ENCODE measurements at regions not wholly inside any gene's neighbourhood (a gene's known extent, or its start where the extent isn't known, plus 50 kb on each side); places are given as distances from the start of the nearest gene placed in this dataset.

DNA sequence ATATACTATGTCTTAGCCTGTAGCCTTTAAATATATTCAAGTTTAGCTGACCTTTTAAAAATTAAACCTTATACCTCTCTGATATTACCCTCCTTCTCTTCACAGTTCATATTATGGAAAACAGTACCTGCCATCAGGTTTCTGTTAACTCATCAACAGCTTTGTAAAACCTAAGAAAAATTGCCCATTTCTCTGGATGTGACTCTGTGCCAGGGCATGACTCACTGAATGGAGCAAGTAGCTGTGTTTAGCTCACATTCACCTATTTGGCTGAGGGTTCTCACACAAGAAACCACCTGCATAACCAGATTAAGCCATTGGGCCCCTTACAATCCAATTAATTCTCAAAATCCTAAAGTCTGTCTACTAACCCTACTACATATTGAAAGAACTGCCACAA lies 678.8 kb upstream of the MARCKS start:
- Histone ChIP-seq H3K4me2 (ENCODE audit: low read depth, low read length, poor library complexity, severe bottlenecking) (no peak overlapping the region), H3K27me3 (ENCODE audit: low read length) (no peaks in the 10 kb centered on the region), H3K27ac (ENCODE audit: low read length) (no peak overlapping the region), H3K9me2 (replicated peaks; ENCODE audit: insufficient read depth, low read length) (no peaks in the 10 kb centered on the region), H3K4me3 (ENCODE audit: low read length) (no peak overlapping the region), H3K79me2 (ENCODE audit: low read length) (no peaks in the 10 kb centered on the region), H2AFZ (ENCODE audit: low read length) (no peak overlapping the region), H3K4me1 (ENCODE audit: low read length) (no peaks in the 10 kb centered on the region), H3K9me3 (ENCODE audit: low read length) (no peaks in the 10 kb centered on the region), H4K20me1 (ENCODE audit: insufficient read depth, low read depth, low read length) (no peaks in the 10 kb centered on the region), H3K9ac (ENCODE audit: low read length) (no peak overlapping the region), H3K36me3 (ENCODE audit: insufficient read depth, low read length) (no peaks in the 10 kb centered on the region)
- no peak for DNase-seq

DNA sequence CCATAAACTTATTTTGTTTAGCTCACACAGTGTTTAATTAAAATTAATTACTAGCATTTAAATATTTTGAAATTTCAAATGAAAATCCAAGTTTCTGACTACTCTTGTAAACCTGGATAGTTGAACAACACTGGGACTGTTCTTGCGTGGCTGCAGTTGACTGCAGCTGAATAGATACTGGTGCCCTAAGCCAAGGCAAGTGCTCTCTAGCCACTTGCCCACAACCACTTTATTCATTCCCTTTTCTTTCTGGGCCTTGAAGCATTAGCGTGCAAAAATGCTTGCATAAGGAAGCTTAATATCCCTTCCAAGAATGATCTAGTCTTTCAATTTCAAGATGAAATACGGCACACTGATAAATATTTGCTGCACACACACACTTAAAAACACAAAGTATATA lies 676.0 kb upstream of the MARCKS start:
- no peak overlapping the region for H3K9ac ChIP-seq (ENCODE audit: low read length)
- H3K4me3 ChIP-seq (ENCODE audit: low read length), result no peak overlapping the region
- H3K36me3 ChIP-seq (ENCODE audit: insufficient read depth, low read length), result no peaks in the 10 kb centered on the region
- H3K4me2 ChIP-seq (ENCODE audit: low read depth, low read length, poor library complexity, severe bottlenecking), result no peak overlapping the region
- no peaks in the 10 kb centered on the region for H3K9me3 ChIP-seq (ENCODE audit: low read length)
- no peak overlapping the region for H2AFZ ChIP-seq (ENCODE audit: low read length)
- H4K20me1 ChIP-seq (ENCODE audit: insufficient read depth, low read depth, low read length), result no peaks in the 10 kb centered on the region
- no peaks in the 10 kb centered on the region for H3K27me3 ChIP-seq (ENCODE audit: low read length)
- H3K79me2 ChIP-seq (ENCODE audit: low read length), result no peaks in the 10 kb centered on the region
- no peaks in the 10 kb centered on the region for H3K4me1 ChIP-seq (ENCODE audit: low read length)
- H3K9me2 ChIP-seq (replicated peaks; ENCODE audit: insufficient read depth, low read length), result no peaks in the 10 kb centered on the region
- H3K27ac ChIP-seq (ENCODE audit: low read length), result no peak overlapping the region
- no peak for DNase-seq

DNA sequence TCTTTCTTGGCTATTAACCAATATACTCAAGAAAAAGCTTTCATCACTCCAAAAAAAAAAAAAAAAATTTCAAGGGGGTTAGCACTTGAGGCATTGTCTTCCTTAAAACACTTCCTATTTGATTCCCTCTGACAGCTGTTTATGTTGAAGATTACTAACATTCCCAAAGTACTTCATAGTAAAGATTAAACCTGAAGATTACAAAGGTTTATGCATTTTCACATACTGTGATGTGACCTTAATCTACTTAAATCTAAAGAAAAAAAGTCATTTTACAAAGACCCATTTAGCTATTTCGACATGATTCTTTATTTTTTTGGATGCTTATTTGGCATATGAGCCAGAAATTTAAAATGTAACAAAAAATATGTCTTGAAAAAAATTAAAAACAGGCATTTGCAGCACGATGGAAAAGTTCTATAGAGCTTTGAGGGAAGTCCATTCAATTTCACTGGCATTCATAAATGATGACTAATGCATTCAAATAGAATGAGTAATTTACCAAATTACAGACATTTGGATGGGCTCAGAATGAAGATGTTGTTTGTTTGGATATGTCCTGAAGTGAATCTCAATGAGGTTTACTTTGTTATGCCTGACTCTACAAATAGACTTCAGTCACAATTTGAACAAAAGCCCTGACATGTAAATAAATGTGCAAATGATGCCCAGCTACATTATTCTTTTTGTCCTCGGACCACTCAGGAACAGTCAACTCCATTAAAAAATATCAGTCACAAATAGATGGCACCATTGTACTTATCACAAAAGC lies 674.6 kb upstream of the MARCKS start:
- H3K4me2 ChIP-seq (ENCODE audit: low read depth, low read length, poor library complexity, severe bottlenecking), result no peak overlapping the region

DNA sequence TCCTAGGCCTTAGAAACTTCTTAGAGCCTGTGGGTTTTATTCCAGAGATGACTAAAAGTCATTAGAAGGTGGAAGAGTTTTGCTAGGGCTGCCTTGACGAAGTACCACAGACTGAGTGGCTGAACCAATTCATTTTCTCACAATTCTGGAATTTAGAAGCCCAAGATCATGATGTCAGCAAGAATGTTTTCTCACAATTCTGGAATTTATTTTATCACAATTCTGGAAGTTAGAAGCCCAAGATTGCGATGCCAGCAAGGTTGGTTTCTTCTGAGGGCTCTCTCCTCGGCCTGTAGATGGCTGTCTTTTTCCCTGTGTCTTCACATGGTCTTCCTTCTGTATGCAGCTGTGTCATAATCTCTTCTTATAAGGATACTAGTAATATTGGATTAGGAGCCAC lies 672.9 kb upstream of the MARCKS start:
- H3K9ac ChIP-seq (ENCODE audit: low read length), result no peak overlapping the region
- H3K4me2 ChIP-seq (ENCODE audit: low read depth, low read length, poor library complexity, severe bottlenecking), result no peak overlapping the region
- H3K4me1 ChIP-seq (ENCODE audit: low read length), result no peaks in the 10 kb centered on the region
- no peaks in the 10 kb centered on the region for H3K27me3 ChIP-seq (ENCODE audit: low read length)
- no peak for DNase-seq
- H3K4me3 ChIP-seq (ENCODE audit: low read length), result no peak overlapping the region
- no peaks in the 10 kb centered on the region for H4K20me1 ChIP-seq (ENCODE audit: insufficient read depth, low read depth, low read length)
- no peaks in the 10 kb centered on the region for H3K36me3 ChIP-seq (ENCODE audit: insufficient read depth, low read length)
- no peak overlapping the region for H3K27ac ChIP-seq (ENCODE audit: low read length)
- no peaks in the 10 kb centered on the region for H3K9me3 ChIP-seq (ENCODE audit: low read length)
- H3K79me2 ChIP-seq (ENCODE audit: low read length), result no peaks in the 10 kb centered on the region
- H2AFZ ChIP-seq (ENCODE audit: low read length), result no peak overlapping the region
- H3K9me2 ChIP-seq (replicated peaks; ENCODE audit: insufficient read depth, low read length), result no peaks in the 10 kb centered on the region

More for the DNA sequence above, 674.6 kb upstream of the MARCKS start:
- Histone ChIP-seq H3K79me2 (ENCODE audit: low read length) (no peaks in the 10 kb centered on the region), H3K4me3 (ENCODE audit: low read length) (no peak overlapping the region), H3K27me3 (ENCODE audit: low read length) (no peaks in the 10 kb centered on the region), H3K27ac (ENCODE audit: low read length) (no peak overlapping the region), H3K36me3 (ENCODE audit: insufficient read depth, low read length) (no peaks in the 10 kb centered on the region), H3K9me3 (ENCODE audit: low read length) (no peaks in the 10 kb centered on the region), H4K20me1 (ENCODE audit: insufficient read depth, low read depth, low read length) (no peaks in the 10 kb centered on the region), H3K4me1 (ENCODE audit: low read length) (no peaks in the 10 kb centered on the region), H2AFZ (ENCODE audit: low read length) (no peak overlapping the region), H3K9me2 (replicated peaks; ENCODE audit: insufficient read depth, low read length) (no peaks in the 10 kb centered on the region), H3K9ac (ENCODE audit: low read length) (no peak overlapping the region)
- DNase-seq, result no peak

DNA sequence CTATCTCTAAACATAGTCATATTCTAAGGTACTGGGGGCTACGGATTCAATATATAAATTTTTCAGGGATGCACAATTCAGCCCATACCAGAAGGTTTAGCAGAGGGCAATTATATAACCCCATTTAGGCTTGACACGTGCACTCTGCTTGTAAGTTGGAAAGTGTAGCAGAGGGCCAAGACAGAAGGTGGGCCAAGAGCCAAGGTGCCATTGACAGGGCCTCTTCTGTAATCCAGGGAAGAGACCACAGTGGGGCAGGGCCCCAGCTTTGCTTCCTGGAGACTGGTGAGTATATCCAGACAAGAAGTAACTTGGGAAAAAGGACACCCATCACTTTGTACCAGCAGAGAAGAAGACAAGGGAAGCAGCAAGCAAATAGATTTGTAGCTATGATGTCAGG lies 672.4 kb upstream of the MARCKS start:
- no peak for DNase-seq
- H4K20me1 ChIP-seq (ENCODE audit: insufficient read depth, low read depth, low read length), result no peaks in the 10 kb centered on the region
- no peaks in the 10 kb centered on the region for H3K36me3 ChIP-seq (ENCODE audit: insufficient read depth, low read length)
- no peak overlapping the region for H3K4me3 ChIP-seq (ENCODE audit: low read length)
- H3K4me2 ChIP-seq (ENCODE audit: low read depth, low read length, poor library complexity, severe bottlenecking), result no peak overlapping the region
- no peaks in the 10 kb centered on the region for H3K27me3 ChIP-seq (ENCODE audit: low read length)
- no peaks in the 10 kb centered on the region for H3K9me2 ChIP-seq (replicated peaks; ENCODE audit: insufficient read depth, low read length)
- H3K27ac ChIP-seq (ENCODE audit: low read length), result no peak overlapping the region
- H2AFZ ChIP-seq (ENCODE audit: low read length), result no peak overlapping the region
- H3K9ac ChIP-seq (ENCODE audit: low read length), result no peak overlapping the region
- no peaks in the 10 kb centered on the region for H3K9me3 ChIP-seq (ENCODE audit: low read length)
- H3K4me1 ChIP-seq (ENCODE audit: low read length), result no peaks in the 10 kb centered on the region
- no peaks in the 10 kb centered on the region for H3K79me2 ChIP-seq (ENCODE audit: low read length)

DNA sequence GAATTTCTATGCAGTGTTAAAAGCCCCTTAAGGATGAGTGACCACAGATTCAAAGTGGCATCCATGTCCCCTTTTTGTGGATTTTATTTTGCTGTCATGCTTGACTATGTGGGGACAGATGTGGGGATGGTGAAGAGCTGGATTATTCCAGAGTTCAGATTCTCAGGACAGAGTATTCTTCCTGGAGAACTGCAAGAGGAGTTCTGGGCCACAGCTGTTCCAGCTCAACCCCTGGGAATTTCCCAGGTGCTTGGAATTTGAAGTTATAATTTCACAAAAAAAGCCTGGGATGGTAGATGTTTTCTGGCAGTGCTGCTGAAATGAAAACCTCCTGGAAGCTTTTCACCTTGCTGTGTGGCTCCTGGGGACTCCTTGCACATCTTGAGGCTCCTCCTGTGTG lies 671.8 kb upstream of the MARCKS start:
- no peaks in the 10 kb centered on the region for H4K20me1 ChIP-seq (ENCODE audit: insufficient read depth, low read depth, low read length)
- no peak overlapping the region for H3K4me3 ChIP-seq (ENCODE audit: low read length)
- no peak overlapping the region for H3K27ac ChIP-seq (ENCODE audit: low read length)
- no peaks in the 10 kb centered on the region for H3K9me2 ChIP-seq (replicated peaks; ENCODE audit: insufficient read depth, low read length)
- no peak for DNase-seq
- no peaks in the 10 kb centered on the region for H3K79me2 ChIP-seq (ENCODE audit: low read length)
- H3K36me3 ChIP-seq (ENCODE audit: insufficient read depth, low read length), result no peaks in the 10 kb centered on the region
- no peaks in the 10 kb centered on the region for H3K4me1 ChIP-seq (ENCODE audit: low read length)
- no peak overlapping the region for H3K9ac ChIP-seq (ENCODE audit: low read length)
- H3K27me3 ChIP-seq (ENCODE audit: low read length), result no peaks in the 10 kb centered on the region
- H3K4me2 ChIP-seq (ENCODE audit: low read depth, low read length, poor library complexity, severe bottlenecking), result no peak overlapping the region
- H2AFZ ChIP-seq (ENCODE audit: low read length), result no peak overlapping the region
- no peaks in the 10 kb centered on the region for H3K9me3 ChIP-seq (ENCODE audit: low read length)

DNA sequence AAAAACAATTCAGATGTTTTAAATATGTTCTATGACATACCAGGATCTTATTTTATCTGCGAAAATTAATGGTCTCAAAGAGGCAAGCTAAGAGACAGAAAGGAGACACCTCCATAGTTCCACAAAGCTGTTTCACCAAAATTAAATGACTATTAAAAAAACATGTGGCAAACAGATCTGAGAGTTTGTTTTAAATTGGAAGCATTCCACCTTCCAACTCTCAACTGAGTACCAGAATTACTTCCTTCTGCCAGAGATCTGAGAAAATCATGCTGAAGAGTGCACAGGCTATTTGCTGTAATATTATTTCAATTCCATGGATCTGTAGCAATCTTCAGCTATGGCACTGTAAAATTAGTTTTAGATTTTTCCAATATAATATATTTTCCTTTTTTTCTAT lies 669.5 kb upstream of the MARCKS start:
- no peak for DNase-seq
- H3K4me1 ChIP-seq (ENCODE audit: low read length), result no peaks in the 10 kb centered on the region
- no peaks in the 10 kb centered on the region for H3K9me3 ChIP-seq (ENCODE audit: low read length)

DNA sequence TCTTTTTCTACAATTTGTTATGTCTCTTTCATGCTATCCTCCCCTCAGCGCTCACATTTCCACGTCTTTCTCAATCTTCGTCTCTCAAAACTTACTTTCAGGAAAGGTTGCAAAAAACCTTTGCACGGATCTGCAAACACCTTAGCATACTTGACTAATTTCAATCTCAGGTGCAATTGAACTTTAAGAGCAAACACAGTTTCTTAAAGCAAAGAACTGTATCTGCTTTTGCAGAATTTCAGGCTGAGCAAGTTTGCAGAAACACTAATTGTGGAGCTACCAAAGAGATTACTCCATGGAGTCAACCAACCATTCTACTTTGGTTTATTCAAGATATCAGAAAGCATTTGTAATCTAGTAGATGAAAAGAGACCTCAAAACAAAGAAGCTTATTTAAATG lies 668.2 kb upstream of the MARCKS start:
- no peaks in the 10 kb centered on the region for H3K4me1 ChIP-seq (ENCODE audit: low read length)
- no peak overlapping the region for H3K4me2 ChIP-seq (ENCODE audit: low read depth, low read length, poor library complexity, severe bottlenecking)
- H2AFZ ChIP-seq (ENCODE audit: low read length), result no peak overlapping the region
- no peaks in the 10 kb centered on the region for H3K27me3 ChIP-seq (ENCODE audit: low read length)
- H3K27ac ChIP-seq (ENCODE audit: low read length), result no peak overlapping the region
- H3K4me3 ChIP-seq (ENCODE audit: low read length), result no peak overlapping the region
- no peak for DNase-seq
- no peaks in the 10 kb centered on the region for H3K9me2 ChIP-seq (replicated peaks; ENCODE audit: insufficient read depth, low read length)
- no peaks in the 10 kb centered on the region for H3K36me3 ChIP-seq (ENCODE audit: insufficient read depth, low read length)
- peaks cover under 1% of the 10 kb centered on the region; the same call in 1 of the 2 replicates for H3K9me3 ChIP-seq (ENCODE audit: low read length)
- H3K9ac ChIP-seq (ENCODE audit: low read length), result no peak overlapping the region
- H4K20me1 ChIP-seq (ENCODE audit: insufficient read depth, low read depth, low read length), result no peaks in the 10 kb centered on the region
- no peaks in the 10 kb centered on the region for H3K79me2 ChIP-seq (ENCODE audit: low read length)

More for the DNA sequence above, 669.5 kb upstream of the MARCKS start:
- Histone ChIP-seq H3K9ac (ENCODE audit: low read length) (no peak overlapping the region), H3K79me2 (ENCODE audit: low read length) (no peaks in the 10 kb centered on the region), H3K4me2 (ENCODE audit: low read depth, low read length, poor library complexity, severe bottlenecking) (no peak overlapping the region), H3K36me3 (ENCODE audit: insufficient read depth, low read length) (no peaks in the 10 kb centered on the region), H3K27ac (ENCODE audit: low read length) (no peak overlapping the region), H3K27me3 (ENCODE audit: low read length) (no peaks in the 10 kb centered on the region), H3K4me3 (ENCODE audit: low read length) (no peak overlapping the region), H4K20me1 (ENCODE audit: insufficient read depth, low read depth, low read length) (no peaks in the 10 kb centered on the region), H3K9me2 (replicated peaks; ENCODE audit: insufficient read depth, low read length) (no peaks in the 10 kb centered on the region), H2AFZ (ENCODE audit: low read length) (no peak overlapping the region)

Measured in Karpas-422 (cell line).